HG03039 (cell line): ENCODE measurements at regions not wholly inside any gene's neighbourhood (a gene's known extent, or its start where the extent isn't known, plus 50 kb on each side); places are given as distances from the start of the nearest gene placed in this dataset.

Source experiments
- ATAC-seq: cut with Tn5 transposase; IDR thresholded peaks from one replicate; pipeline ENCODE4 v1.9.1; 2021; ENCODE audit warnings: mild to moderate bottlenecking, moderate library complexity; ENCODE audit not compliant: unreplicated experiment

- ATAC-seq: no peak
Measured at GRCh38 chr6:119908157-119908556, 558.6 kb upstream of the MAN1A1 start.

- ATAC-seq: no peak
Measured at GRCh38 chr6:119902681-119903080, 553.1 kb upstream of the MAN1A1 start.

DNA sequence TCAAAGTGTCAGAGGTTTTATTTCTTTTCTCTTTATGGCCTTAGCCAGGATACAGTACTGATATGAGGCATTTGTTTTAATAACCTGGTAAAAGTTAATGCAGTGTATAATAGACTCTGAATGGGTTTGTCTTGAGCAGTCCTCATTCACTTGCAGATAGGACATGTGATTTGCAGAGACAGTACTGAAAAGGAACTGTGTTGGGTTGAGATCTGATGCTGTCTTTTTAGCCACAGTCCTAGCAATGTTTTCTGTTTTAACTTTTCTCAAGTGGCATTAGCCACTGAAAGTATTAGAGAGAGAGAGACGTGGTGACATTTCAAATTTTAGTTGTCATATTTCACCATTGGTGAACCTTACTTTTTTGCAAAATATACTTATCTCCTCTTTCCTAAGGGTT, 547.2 kb upstream of the MAN1A1 start:
- no peak for ATAC-seq

DNA sequence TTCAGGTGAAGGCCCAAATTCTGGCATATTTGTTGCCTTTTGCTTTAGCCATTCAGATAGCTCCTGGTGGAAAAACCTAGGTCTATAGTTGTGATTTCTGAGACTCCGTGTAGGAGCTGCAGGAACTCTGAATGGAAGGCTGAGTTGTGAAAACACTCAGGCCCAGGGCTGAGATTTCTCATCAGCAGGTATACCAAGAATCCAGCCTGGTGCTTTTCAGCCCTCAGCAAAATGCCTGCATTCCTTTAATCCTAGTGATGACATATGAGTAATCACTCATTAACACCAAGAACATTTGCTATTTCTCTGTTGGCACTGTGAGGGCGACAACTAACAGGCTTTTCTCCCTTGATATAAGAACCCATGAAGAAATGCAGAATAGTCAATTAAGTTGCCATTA, 546.1 kb upstream of the MAN1A1 start:
- ATAC-seq: no peak

DNA sequence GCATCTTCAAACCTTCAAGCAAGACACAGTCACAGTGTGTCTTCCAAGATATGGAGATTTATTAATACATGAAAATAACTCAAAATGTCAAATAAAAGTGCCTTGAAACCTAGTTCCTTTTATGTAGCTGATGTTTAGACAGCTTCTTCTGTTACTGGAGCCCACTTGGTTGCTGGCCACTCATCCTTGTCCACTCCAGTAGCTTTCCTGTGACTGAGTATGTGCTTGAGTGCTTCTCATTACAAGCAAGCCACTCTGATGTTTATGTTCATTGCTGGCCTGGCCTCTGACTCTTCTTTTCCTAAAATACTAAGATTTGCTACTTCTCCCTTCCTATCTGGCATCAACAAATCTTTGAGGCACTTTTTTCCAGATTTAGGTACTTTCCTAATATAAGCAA, 545.2 kb upstream of the MAN1A1 start:
- ATAC-seq: no peak

DNA sequence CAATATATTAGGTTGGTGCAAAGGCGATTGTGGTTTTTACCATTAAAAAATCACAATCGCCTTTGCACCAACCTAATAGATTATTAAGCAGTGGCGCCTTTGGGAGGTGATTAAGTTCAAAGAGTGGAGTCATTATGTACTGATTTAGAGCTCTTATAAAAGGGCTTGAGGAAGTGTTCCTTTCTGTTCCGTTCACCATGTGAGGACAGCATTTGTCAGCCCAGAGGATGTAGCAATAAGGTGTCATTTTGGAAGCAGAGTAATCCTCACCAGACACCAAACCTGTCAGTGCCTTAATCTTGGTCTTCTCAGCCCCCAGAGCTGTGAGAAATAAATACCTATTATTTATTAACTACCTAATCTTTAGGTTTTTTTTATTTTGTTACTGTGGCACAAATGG, 542.1 kb upstream of the MAN1A1 start:
- ATAC-seq: no peak

- no peak for ATAC-seq
Measured at GRCh38 chr6:119891206-119891605, 541.6 kb upstream of the MAN1A1 start.

GRCh38 chr6:119890470-119890869, 540.9 kb upstream of the MAN1A1 start:
- no peak for ATAC-seq

- ATAC-seq: no peak
Measured at GRCh38 chr6:119887666-119888065, 538.1 kb upstream of the MAN1A1 start.

GRCh38 chr6:119881416-119881815, 531.9 kb upstream of the MAN1A1 start:
- ATAC-seq: no peak

- no peak for ATAC-seq
Measured at GRCh38 chr6:119880840-119881239, 531.3 kb upstream of the MAN1A1 start.

DNA sequence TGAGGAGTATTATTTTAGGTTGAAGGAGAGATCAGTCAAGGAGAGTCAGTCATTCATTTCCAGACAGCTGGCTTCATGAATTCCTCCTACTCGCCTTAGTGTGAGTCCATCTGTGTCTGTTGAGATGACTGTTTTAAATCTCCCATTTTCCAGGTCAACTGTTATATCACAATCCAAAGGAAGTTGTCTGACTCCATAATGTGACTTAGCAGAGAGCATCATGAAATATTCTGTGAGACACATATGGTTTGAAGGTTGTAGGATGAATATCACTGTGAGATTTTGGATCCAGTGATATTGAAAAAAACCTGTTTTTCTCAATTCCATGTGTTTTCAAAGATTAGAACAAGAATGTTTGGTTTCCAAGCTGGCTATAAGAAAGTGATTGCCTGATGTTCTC, 530.2 kb upstream of the MAN1A1 start:
- no peak for ATAC-seq

DNA sequence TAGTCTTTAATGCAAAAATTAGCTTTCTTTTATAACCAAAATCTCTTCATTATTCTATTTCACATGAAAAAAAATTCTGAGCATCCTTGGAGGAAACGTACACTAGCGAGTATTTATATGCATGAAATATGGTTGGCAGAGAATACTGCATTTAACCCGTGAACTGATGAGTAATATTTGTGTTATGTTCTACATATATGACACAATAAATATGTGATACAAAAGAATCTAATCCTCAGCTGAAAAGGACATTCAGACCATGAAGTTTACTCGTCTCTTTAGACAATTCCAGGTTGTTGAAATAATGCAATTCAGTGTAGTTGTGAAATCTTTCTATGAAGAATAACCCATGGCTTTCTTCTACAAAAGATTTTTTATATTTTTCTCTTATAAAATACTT, 524.8 kb upstream of the MAN1A1 start:
- ATAC-seq: no peak

DNA sequence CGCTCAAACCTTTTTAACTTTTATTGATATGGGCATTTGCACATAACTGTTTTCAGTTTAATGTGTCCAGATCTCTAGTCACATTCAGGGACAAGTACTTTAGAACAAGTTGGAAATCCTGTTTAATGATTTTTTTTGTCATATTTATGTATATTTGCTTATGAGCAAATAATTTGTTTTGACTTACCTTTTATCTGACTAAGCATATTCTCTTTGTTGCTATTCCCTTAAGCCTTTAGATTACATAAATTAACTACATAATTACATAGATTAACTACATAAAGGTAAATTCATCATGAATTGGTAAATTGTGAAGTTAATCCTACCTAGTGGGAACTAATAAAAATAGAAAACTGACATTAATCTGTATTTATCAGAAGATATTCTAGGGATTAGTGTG, 523.5 kb upstream of the MAN1A1 start:
- ATAC-seq: no peak

GRCh38 chr6:119871520-119871919, 522.0 kb upstream of the MAN1A1 start:
- no peak for ATAC-seq

DNA sequence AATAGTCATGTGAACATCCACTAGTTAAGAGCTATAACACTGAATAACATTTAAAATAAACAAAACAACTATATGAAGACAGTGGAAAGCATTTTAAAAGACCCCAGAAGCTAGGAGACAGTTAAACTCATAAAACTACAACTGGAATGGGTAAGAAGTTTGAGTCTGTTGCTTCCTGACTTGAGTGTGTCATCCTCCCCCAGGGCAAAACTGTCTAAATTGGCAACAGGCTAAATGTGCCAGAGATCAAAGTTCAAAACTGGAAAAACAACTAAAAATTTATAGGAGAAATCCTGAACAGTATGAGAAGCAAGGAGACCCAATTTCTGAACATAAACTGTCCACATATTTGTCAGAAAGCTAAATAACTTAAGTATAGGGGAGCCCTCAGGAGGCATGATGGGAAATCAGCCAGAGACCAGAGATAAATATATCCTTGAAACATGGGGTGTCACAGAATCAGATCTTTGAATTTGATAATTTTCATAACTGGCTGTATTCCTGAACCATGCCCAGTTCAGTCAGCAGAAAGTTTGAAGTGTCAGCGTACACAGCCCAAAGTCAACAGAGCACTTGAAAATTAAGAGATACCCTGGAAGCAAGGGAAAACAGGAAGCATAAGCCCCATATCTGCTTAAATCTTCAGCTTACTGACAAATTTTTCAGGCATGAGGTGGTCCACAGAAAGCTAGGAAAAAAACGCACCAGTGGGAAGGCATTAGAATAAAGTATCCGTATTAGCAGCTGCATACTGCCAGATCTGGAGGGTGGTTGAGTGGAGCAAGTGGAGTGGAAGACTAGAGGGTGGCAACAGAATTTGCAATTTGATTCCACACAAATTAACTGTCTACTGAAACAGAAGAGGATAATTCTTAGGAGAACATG, 516.1 kb upstream of the MAN1A1 start:
- ATAC-seq: no peak

GRCh38 chr6:119862719-119863118, 513.2 kb upstream of the MAN1A1 start:
- no peak for ATAC-seq

DNA sequence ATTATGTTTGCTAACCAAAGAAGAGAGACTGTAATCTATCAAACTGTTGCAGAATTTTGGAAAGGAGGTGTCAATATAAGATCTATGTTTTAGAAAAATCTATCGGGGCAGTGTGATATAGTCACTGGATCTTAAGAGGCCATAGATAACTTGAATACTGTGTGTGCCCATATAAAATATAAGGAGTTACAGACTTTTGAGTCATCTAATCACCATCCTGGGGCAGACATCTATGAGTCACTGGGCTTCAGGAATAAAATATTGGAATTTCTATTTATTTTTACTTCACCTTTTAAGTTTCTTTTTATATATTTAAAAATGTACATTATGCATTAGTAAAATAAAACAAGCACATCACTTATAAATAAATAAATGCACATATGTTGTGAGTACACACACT, 509.3 kb upstream of the MAN1A1 start:
- ATAC-seq: no peak

GRCh38 chr6:119856136-119856535, 506.6 kb upstream of the MAN1A1 start:
- no peak for ATAC-seq

- ATAC-seq: no peak
Measured at GRCh38 chr6:119848696-119849095, 499.1 kb upstream of the MAN1A1 start.

DNA sequence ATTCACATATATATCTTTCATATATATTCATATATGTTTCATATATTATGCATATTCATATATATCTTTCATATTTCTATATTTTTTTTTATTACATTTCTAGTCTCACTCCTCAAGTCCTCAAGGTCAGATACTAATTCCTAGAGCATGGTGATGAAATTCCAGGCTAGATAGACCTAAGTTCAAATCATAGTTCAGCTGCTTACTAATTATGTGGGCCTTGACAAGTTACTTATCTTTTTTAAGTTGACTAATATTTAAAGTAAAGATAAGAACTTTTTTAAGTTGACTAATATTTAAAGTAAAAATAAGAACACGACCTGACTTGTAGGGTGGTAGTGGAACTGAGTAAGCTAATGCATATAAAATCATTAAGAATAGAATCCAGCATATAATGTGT, 495.6 kb upstream of the MAN1A1 start:
- ATAC-seq: no peak

DNA sequence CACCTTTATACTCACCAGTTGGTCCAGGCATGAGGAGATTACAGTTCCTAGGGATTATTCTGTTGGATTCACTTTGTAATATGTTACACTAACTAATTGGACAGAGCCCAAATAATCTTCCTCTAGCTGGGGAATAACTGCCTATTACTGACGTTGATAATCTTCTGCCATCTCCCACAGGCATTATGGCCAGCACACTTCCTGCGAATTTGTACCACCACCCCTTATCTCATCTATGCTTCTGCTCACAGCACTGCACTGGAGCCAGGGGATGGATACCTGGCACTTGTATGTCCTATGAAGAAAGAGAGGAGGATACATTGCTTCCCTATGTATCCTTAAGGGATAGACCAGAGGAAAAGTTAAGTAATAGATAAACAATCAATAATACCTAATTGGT, 494.8 kb upstream of the MAN1A1 start:
- ATAC-seq: no peak

- no peak for ATAC-seq
Measured at GRCh38 chr6:119842191-119842590, 492.6 kb upstream of the MAN1A1 start.
